ENCODE measurements at regions not wholly inside any gene's neighbourhood (a gene's known extent, or its start where the extent isn't known, plus 50 kb on each side); places are given as distances from the start of the nearest gene placed in this dataset.

- DNase-seq: no peak
These were observed 472.8 kb downstream of the CCDC171 start for GRCh38 chr9:16025627-16026026.

DNA sequence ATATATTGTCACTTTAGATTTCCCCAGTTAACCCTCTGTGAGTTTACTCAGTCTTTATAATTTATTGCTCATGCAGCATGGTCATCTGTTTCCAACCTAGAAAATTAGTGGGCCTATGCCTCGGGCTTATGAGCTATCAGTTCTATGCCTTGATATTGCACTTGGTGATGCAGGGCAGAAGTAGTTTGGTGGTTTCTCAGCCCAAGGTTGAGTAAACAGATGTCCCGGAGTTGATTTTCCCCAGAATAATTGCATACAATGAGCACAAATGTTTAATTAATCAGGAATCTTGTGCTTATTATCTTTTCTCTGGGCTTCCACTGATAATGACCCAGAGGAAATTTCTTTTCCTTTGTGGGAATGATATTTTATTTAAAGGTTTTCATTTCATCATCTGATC is 474.0 kb downstream of the CCDC171 start:
- DNase-seq: no peak

DNA sequence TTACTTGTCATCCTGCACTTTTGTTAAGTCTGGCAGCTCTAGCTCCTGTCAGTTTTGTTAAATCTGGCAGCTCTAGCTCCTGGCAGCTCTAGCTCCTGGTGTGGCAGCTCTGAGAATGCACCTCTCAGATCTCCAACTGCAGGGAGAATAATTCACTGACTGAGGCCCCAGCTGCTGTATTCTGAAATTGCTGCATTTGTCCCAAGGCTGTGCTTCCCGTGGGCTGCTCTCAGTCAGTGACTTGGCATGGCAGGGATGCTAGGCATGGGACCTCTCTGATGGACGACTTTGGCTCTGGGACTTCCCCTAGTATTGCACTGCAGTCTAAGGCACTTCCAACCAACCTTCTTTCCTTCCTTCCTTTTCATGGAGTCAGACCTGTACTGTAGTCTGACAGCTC is 475.7 kb downstream of the CCDC171 start:
- no peak for DNase-seq

- DNase-seq: no peak
These were observed 476.3 kb downstream of the CCDC171 start for GRCh38 chr9:16029046-16029615.

GRCh38 chr9:16029796-16030363 is 477.0 kb downstream of the CCDC171 start:
- DNase-seq: no peak

- no peak for DNase-seq
These were observed 477.8 kb downstream of the CCDC171 start for GRCh38 chr9:16030528-16031185.

- DNase-seq: no peak
These were observed 478.6 kb downstream of the CCDC171 start for GRCh38 chr9:16031486-16031885.

DNA sequence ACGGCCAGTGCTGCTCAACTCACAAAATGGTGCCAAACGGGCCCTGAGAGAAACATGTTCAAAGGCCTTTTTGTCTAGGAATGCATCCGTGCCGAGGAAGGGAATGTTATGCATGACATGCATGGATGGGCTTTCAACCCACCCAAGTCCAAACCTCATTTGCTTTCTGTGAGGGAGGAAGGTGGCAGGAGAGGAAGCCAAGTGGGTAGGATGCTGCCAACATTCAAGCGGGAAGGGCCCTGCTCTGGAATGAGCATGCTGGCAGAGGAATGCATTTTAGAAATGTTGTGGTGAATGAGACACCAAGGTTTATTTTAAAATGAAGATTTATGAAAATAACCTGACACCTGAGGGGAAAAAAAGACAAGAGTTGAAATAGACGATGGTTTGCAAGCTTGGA is 479.1 kb downstream of the CCDC171 start:
- DNase-seq: no peak

- DNase-seq: peak; percentile 2
These were observed 480.0 kb downstream of the CCDC171 start for GRCh38 chr9:16032799-16033198.

- DNase-seq: no peak
These were observed 480.4 kb downstream of the CCDC171 start for GRCh38 chr9:16033253-16033652.

DNA sequence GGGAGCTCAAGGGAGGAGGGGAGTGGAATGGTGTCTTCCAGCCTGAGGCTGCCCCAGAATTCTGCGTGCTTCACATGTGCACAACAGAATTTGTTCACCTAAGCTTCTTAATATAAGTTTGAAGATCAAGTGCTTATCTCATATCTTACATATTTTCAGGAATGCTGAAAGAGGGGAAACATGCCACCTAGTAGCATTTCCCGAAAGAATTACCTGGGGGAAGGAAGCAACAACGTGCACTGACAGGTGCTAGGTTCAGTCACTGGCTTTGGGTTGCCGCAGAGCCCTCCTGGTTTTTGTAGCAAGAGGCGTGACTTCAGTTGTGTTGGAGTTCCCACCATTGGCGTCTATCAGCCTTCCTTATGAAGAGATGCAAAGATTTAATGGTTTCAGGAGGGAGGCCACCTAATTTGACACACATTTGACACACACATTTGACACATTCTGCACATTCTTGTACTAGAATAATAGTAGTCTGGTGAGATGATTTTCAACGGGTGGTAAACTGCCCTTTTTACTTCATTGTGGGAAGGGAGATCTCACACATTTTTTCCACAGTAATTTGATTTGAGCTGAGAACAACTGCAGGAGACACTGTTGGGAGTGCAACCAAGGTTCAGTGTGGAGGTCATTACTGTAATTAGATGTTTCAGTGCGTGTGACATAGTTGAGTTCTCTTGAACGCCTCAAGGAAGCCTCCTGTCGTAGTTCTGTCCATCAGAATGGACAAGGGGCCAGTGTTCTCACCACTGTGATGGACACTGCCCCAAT is 481.3 kb downstream of the CCDC171 start:
- DNase-seq: no peak

GRCh38 chr9:16039218-16039987 is 486.6 kb downstream of the CCDC171 start:
- DNase-seq: no peak

DNA sequence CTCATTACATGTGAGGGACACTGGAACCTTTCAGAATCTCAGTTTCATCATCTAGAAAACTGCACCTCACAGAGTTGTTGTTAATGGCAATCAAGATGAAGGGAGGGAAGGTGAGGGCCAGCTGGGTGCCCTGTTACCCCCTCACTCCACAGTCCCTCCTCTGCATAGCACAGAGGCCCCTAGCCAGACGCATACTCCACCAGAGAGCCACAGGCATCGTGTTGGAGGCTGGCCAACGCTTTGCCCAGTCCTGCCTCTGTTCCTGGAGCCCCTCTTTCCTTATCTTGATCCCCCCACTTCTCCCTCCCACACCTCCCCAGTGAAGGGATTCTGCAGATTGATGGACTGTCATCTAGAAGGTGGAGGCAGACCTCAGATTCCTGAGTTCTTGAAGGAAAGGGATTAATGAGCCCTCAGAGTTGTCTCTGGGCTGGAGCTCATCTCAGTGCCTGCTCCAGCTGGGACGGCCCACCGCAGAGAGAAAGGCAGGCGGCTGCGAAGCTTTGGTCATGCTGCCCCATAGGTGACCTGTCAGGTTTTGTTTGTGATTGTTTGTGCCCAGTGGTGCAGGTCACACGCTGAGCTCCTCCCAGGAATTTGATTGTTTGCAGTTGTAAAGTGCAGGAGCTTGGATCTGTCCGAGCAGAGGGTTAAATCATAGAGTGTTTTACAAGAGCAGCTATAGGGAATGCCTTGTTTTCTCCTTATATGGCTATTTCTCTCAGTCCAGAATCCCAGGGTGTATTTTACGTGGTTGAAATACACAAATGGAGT is 487.3 kb downstream of the CCDC171 start:
- no peak for DNase-seq

GRCh38 chr9:16043756-16044578 is 491.1 kb downstream of the CCDC171 start:
- DNase-seq: no peak

GRCh38 chr9:16044579-16044881 is 491.7 kb downstream of the CCDC171 start:
- no peak for DNase-seq

DNA sequence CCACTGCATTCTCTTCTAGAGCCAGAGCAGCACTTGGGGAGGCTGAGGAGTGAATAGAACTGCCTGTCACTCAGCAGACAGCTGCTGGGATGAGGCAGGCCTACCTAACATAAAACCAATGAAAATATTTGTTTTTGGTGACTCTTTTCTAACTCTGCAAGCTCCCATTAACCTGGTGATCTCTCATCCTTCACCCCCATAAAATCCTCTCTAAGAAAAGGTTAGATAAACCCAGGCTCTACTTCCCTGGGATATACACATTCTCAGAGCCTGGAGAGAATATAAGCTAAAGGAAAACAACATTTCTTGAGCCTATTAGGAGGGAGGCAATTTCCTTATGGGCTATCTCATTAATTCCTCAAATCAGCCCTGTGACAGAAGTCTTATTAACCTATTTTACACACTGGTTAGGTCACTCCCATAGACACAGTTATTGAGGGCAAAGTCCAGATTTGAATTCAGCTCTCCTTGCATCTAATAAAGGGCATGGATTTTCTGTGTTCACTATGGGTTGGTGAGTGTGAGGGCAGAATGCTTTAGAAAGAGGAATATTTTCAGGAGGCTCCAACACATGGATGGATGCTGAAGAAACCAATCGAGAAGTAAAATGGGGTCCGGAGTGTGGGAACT is 492.9 kb downstream of the CCDC171 start:
- DNase-seq: no peak

GRCh38 chr9:16046713-16047112 is 493.9 kb downstream of the CCDC171 start:
- DNase-seq: no peak

DNA sequence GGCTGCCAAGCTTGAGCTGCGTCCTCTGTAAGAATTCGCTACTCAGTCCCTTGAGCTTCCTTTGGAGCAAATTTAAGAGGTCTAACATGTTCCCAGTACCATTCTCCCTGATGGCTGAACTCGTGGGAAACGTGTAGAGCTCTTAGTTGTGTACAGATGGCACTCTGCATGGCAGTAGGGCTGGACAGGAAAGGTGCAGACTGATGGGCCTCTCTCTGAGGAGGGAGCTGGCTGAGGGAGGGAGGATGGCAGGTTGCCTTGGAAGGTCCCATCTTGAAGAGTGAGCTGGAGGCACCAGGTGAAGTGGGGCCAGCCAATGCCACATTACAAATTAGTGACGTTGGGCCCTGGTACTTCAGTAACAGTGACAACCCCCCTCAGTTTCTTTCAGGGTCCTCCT is 495.3 kb downstream of the CCDC171 start:
- no peak for DNase-seq

DNA sequence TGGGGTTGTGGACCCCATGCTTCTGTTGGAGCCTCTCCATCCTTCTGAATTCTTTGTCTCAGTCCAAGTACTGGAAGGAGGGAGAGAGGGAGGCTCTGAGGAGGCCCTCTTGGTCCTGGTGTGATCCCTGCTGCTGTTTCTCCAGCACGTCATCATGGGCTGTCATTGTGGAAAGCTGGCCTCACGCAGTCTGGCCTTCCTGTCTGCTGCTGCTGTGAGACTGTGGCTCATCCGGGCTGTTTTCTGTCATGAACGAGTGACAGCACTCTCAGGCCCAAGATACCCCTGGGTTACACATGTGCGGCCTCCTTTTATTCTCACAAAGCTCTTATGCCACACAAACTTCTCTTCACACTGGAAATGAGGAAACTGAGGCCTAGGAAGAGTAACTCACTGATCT is 499.3 kb downstream of the CCDC171 start:
- no peak for DNase-seq

DNA sequence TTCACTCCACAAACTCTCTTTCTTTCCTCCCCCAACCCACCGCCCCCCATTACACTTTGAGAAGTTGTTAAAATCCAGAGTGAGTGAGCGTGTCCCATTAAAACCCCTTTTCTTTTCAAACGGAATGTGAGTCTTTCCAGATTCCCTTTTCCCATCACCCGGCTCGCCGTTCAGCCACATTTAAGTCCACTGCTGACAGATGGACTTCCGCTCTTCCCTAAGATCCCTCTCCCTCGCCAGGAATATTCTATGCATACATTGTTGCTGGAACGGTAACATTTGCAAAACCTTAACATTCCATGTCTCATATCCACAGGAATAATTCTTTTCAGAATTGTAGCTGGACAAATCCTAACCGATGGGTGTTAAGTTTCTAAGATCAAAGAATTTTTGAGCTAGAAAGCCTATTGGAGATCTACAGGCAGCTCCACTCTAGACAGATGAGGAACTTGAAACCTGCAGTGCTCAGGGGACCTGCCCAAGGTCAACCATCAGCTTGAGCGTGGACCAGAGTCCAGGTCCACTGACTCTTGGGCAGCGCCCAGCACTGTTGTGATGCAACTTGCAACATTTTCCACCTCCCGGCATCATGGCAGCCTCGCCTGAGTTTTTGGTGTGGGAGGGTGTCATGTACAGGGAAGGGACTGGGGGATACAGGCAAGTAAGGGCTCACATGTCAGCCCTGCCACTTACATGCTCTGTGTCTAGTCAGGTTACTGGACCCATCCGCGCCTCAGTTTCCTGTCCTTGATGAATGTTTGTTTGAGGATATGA is 500.1 kb downstream of the CCDC171 start:
- DNase-seq: no peak
